GM19438 (cell line): ENCODE measurements at regions not wholly inside any gene's neighbourhood (a gene's known extent, or its start where the extent isn't known, plus 50 kb on each side); places are given as distances from the start of the nearest gene placed in this dataset.

ENCODE experiments used
- ATAC-seq: cut with Tn5 transposase; IDR thresholded peaks from one replicate; pipeline ENCODE4 v1.9.1; 2021; ENCODE audit warnings: low read depth; ENCODE audit not compliant: unreplicated experiment

- no peak for ATAC-seq
Observed at GRCh38 chr11:71201936-71202597, 50.3 kb downstream of the SHANK2 start.

GRCh38 chr11:71201231-71201630 is 51.1 kb downstream of the SHANK2 start:
- no peak for ATAC-seq

- ATAC-seq: no peak
Observed at GRCh38 chr11:71200761-71201160, 51.6 kb downstream of the SHANK2 start.

GRCh38 chr11:71200172-71200716 is 52.1 kb downstream of the SHANK2 start:
- no peak for ATAC-seq

GRCh38 chr11:71199226-71199820 is 53.1 kb downstream of the SHANK2 start:
- no peak for ATAC-seq

GRCh38 chr11:71198823-71199165 is 53.6 kb downstream of the SHANK2 start:
- ATAC-seq: no peak

GRCh38 chr11:71198141-71198822 is 54.1 kb downstream of the SHANK2 start:
- no peak for ATAC-seq

GRCh38 chr11:71197096-71197495 is 55.3 kb downstream of the SHANK2 start:
- ATAC-seq: no peak

GRCh38 chr11:71194710-71195109 is 57.7 kb downstream of the SHANK2 start:
- no peak for ATAC-seq

- no peak for ATAC-seq
Observed at GRCh38 chr11:71193431-71193830, 58.9 kb downstream of the SHANK2 start.

GRCh38 chr11:71192629-71193028 is 59.7 kb downstream of the SHANK2 start:
- ATAC-seq: no peak

- ATAC-seq: no peak
Observed at GRCh38 chr11:71191201-71191600, 61.2 kb downstream of the SHANK2 start.

- no peak for ATAC-seq
Observed at GRCh38 chr11:71190551-71190950, 61.8 kb downstream of the SHANK2 start.

GRCh38 chr11:71189768-71190315 is 62.5 kb downstream of the SHANK2 start:
- ATAC-seq: no peak

- no peak for ATAC-seq
Observed at GRCh38 chr11:71188886-71189767, 63.2 kb downstream of the SHANK2 start.

- ATAC-seq: no peak
Observed at GRCh38 chr11:71188073-71188472, 64.3 kb downstream of the SHANK2 start.

GRCh38 chr11:71186806-71187205 is 65.6 kb downstream of the SHANK2 start:
- ATAC-seq: no peak

GRCh38 chr11:71185411-71185810 is 67.0 kb downstream of the SHANK2 start:
- no peak for ATAC-seq

GRCh38 chr11:71184421-71185210 is 67.8 kb downstream of the SHANK2 start:
- no peak for ATAC-seq

- no peak for ATAC-seq
Observed at GRCh38 chr11:71183878-71184277, 68.5 kb downstream of the SHANK2 start.
